WTC11 (cell line): ENCODE measurements at regions not wholly inside any gene's neighbourhood (a gene's known extent, or its start where the extent isn't known, plus 50 kb on each side); places are given as distances from the start of the nearest gene placed in this dataset.

Experiments
- ATAC-seq: fragments of 200-7000 bp; cut with Tn5 transposase; 2 replicates; pipeline ENCODE4 v1.10.0; 2021; ENCODE audit warnings: mild to moderate bottlenecking, moderate library complexity
- CTCF ChIA-PET: fragments of 300-600 bp; sonication (Branson Sonifier 250); formaldehyde crosslinking; loops from one replicate; lab custom pipeline; 2021; ENCODE audit warnings: antibody characterized with exemption; lab: Charles Lee
- POLR2A ChIA-PET: fragments of 350-600 bp; sonication (Branson Sonifier 250); formaldehyde crosslinking; loops from one replicate; lab custom pipeline; 2021; ENCODE audit warnings: antibody characterized with exemption; lab: Charles Lee
- DNase-seq: peaks from one replicate; pipeline ENCODE4 v3.0.0; 2021; ENCODE audit warnings: low spot score
- H3K27ac Mint-ChIP-seq: 2 replicates; pipeline ENCODE4 v1.8.0; 2021; ENCODE audit warnings: mixed read lengths
- H3K27me3 Mint-ChIP-seq: 2 replicates; pipeline ENCODE4 v1.8.0; 2021; ENCODE audit warnings: low read depth, mild to moderate bottlenecking, moderate library complexity, mixed read lengths
- H3K36me3 Mint-ChIP-seq: 2 replicates; pipeline ENCODE4 v1.8.0; 2021; ENCODE audit warnings: mixed read lengths
- H3K4me1 Mint-ChIP-seq: 2 replicates; pipeline ENCODE4 v1.8.0; 2022; ENCODE audit warnings: mixed read lengths
- H3K4me3 Mint-ChIP-seq: 2 replicates; pipeline ENCODE4 v1.8.0; 2021; ENCODE audit warnings: mild to moderate bottlenecking, moderate library complexity, mixed read lengths
- H3K9me3 Mint-ChIP-seq: 2 replicates; pipeline ENCODE4 v1.8.0; 2021; ENCODE audit warnings: mixed read lengths
- AFF4 ChIP-seq: sonication (generic); formaldehyde crosslinking; IDR thresholded peaks from 2 replicates; pipeline ENCODE4 v1.8.1; 2023; ENCODE audit warnings: mild to moderate bottlenecking, missing genetic modification reagents, borderline replicate concordance
- ATF3 ChIP-seq: sonication (generic); formaldehyde crosslinking; conservative IDR thresholded peaks from 2 replicates; pipeline ENCODE4 v1.8.1; 2022; ENCODE audit warnings: mild to moderate bottlenecking, missing genetic modification reagents
- CBFB ChIP-seq: sonication (generic); formaldehyde crosslinking; IDR thresholded peaks from 2 replicates; pipeline ENCODE4 v1.8.1; 2022; ENCODE audit warnings: mild to moderate bottlenecking, low read depth, missing genetic modification reagents
- EMX1 ChIP-seq: fragments of 250-450 bp; sonication (Bioruptor Pico); IDR thresholded peaks from 2 replicates; pipeline ENCODE4 v1.8.0; 2021; ENCODE audit warnings: mild to moderate bottlenecking
- ERG ChIP-seq: fragments of 250-450 bp; sonication (Bioruptor Pico); IDR thresholded peaks from 2 replicates; pipeline ENCODE4 v1.8.0; 2021; ENCODE audit warnings: mild to moderate bottlenecking
- ETV6 ChIP-seq: sonication (generic); formaldehyde crosslinking; IDR thresholded peaks from 2 replicates; pipeline ENCODE4 v1.8.1; 2022; ENCODE audit warnings: mild to moderate bottlenecking, missing genetic modification reagents
- FOXP1 ChIP-seq: sonication (generic); formaldehyde crosslinking; IDR thresholded peaks from 2 replicates; pipeline ENCODE4 v1.8.0; 2022; ENCODE audit warnings: missing genetic modification reagents, mild to moderate bottlenecking, moderate library complexity, borderline replicate concordance
- HMGA2 ChIP-seq: fragments of 250-450 bp; sonication (Bioruptor Pico); IDR thresholded peaks from 2 replicates; pipeline ENCODE4 v1.4.0; 2021; ENCODE audit warnings: mild to moderate bottlenecking, moderate library complexity
- JAZF1 ChIP-seq: fragments of 250-450 bp; sonication (Bioruptor Pico); IDR thresholded peaks from 2 replicates; pipeline ENCODE4 v1.9.0; 2021; ENCODE audit warnings: moderate library complexity, mild to moderate bottlenecking, inconsistent platforms
- NR2C2 ChIP-seq: sonication (generic); formaldehyde crosslinking; IDR thresholded peaks from 2 replicates; pipeline ENCODE4 v1.8.0; 2022; ENCODE audit warnings: mild to moderate bottlenecking, missing genetic modification reagents
- PRDM15 ChIP-seq: sonication (generic); formaldehyde crosslinking; IDR thresholded peaks from 2 replicates; pipeline ENCODE4 v1.8.0; 2022; ENCODE audit warnings: missing genetic modification reagents
- RELA ChIP-seq: sonication (generic); formaldehyde crosslinking; IDR thresholded peaks from 2 replicates; pipeline ENCODE4 v1.8.1; 2022; ENCODE audit warnings: missing genetic modification reagents, mild to moderate bottlenecking, borderline replicate concordance
- RORB ChIP-seq: fragments of 250-450 bp; sonication (Bioruptor Pico); IDR thresholded peaks from 2 replicates; pipeline ENCODE4 v1.9.0; 2021; ENCODE audit warnings: mild to moderate bottlenecking
- ZNF232 ChIP-seq: sonication (generic); formaldehyde crosslinking; IDR thresholded peaks from 2 replicates; pipeline ENCODE4 v1.8.0; 2022; ENCODE audit warnings: mild to moderate bottlenecking, missing genetic modification reagents
- ZNF317 ChIP-seq: sonication (generic); formaldehyde crosslinking; IDR thresholded peaks from 2 replicates; pipeline ENCODE4 v1.8.1; 2023; ENCODE audit warnings: low read depth, mild to moderate bottlenecking, moderate library complexity, missing genetic modification reagents, borderline replicate concordance

- ChIA-PET CTCF (no interaction called here), POLR2A (no interaction called here)
- no peak for DNase-seq
- Mint-ChIP-seq H3K9me3 (no peaks in the 10 kb centered on the region), H3K4me1 (peaks cover 4% of the 10 kb centered on the region; the same call in 1 of the 2 replicates), H3K27ac (no peak overlapping the region), H3K36me3 (no peaks in the 10 kb centered on the region), H3K27me3 (no peaks in the 10 kb centered on the region), H3K4me3 (no peak overlapping the region)
- ATAC-seq = no peak
- TF ChIP-seq EMX1 (CRISPR knock-in tag) = no peak
- no peak for TF ChIP-seq RELA (CRISPR knock-in tag)
- TF ChIP-seq FOXP1 = no peak
- TF ChIP-seq HMGA2 (CRISPR knock-in tag) = no peak
- TF ChIP-seq AFF4 = no peak
- no peak for TF ChIP-seq ERG (CRISPR knock-in tag)
- no peak for TF ChIP-seq ZNF232 (CRISPR knock-in tag)
Measured at GRCh38 chrX:121128925-121129877, 81.8 kb downstream of the GLUD2 start.

GRCh38 chrX:121132675-121133074, 85.3 kb downstream of the GLUD2 start:
- Mint-ChIP-seq H3K27me3 (no peaks in the 10 kb centered on the region), H3K4me1 (peaks cover 4% of the 10 kb centered on the region; the same call in 1 of the 2 replicates), H3K27ac (no peak overlapping the region), H3K4me3 (no peak overlapping the region)
- ATAC-seq = no peak
- CTCF ChIA-PET = interaction anchor here (1.0 kb wide), 1 partner anchor 53 kb away, joined by 3 read pairs; no protein-coding TSS in a partner anchor
- DNase-seq = no peak
- TF ChIP-seq EMX1 (CRISPR knock-in tag) (no peak), ETV6 (no peak), NR2C2 (CRISPR knock-in tag) (no peak), CBFB (CRISPR knock-in tag) (no peak), PRDM15 (CRISPR knock-in tag) (no peak), ATF3 (CRISPR knock-in tag) (no peak), RORB (CRISPR knock-in tag) (no peak), ZNF317 (CRISPR knock-in tag) (no peak), JAZF1 (CRISPR knock-in tag) (no peak)
- TF ChIP-seq, all 79 proteins: peak for 0
- POLR2A ChIA-PET = no interaction called here
- Mint-ChIP-seq H3K36me3 (no peaks in the 10 kb centered on the region), H3K9me3 (no peaks in the 10 kb centered on the region)
